ENCODE measurements at regions not wholly inside any gene's neighbourhood (a gene's known extent, or its start where the extent isn't known, plus 50 kb on each side); places are given as distances from the start of the nearest gene placed in this dataset.

- TF ChIP-seq Cebpa-rat (IDR thresholded peaks at IDR 0.05) = no peak
- Histone ChIP-seq H3K4me1 (peaks cover 0 to 60% (median 4%) of the 10 kb centered on the region in 10 experiments; a peak in 9 of 20 replicates), H4K20me1 (no peaks in the 10 kb centered on the region), H3K36me3 (no peaks in the 10 kb centered on the region; a peak in 1 of 22 replicates), H3K27me3 (no peaks in the 10 kb centered on the region), H3K9me3 (replicated peaks in 1 of 11) (peaks cover 0 to 35% (median 28%) of the 10 kb centered on the region in 11 experiments; a peak in 20 of 22 replicates), H3K4me2 (peak overlapping the region in 5 of 11 experiments; percentile 4 to 72 (median 62); a peak in 10 of 22 replicates), H3K9ac (no peak overlapping the region), H3K4me3 (no peak overlapping the region), H3K27ac (peak overlapping the region in 5 of 11 experiments; percentile 9 to 70 (median 52); a peak in 9 of 22 replicates)
These were observed 223.5 kb upstream of the PROK2 start for GRCh38 chr3:72008226-72008996.

- TF ChIP-seq Cebpa-rat (IDR thresholded peaks at IDR 0.05) = no peak
- H3K27ac ChIP-seq = no peak overlapping the region
These were observed 221.9 kb upstream of the PROK2 start for GRCh38 chr3:72006631-72007556.

GRCh38 chr3:72004749-72005292 is 219.9 kb upstream of the PROK2 start:
- no peak overlapping the region for H3K4me3 ChIP-seq
- H3K9ac ChIP-seq = no peak overlapping the region
- H3K27ac ChIP-seq = no peak overlapping the region
- no peak for TF ChIP-seq Cebpa-rat (IDR thresholded peaks at IDR 0.05)
- H3K4me1 ChIP-seq = peaks cover 0 to 37% (median 4%) of the 10 kb centered on the region in 10 experiments; a peak in 9 of 20 replicates
- peak overlapping the region in 2 of 11 experiments; percentile 6 to 34; a peak in 2 of 22 replicates for H3K4me2 ChIP-seq
- H3K27me3 ChIP-seq = no peaks in the 10 kb centered on the region
- H3K9me3 ChIP-seq (replicated peaks in 1 of 11) = peaks cover 0 to 35% (median 28%) of the 10 kb centered on the region in 11 experiments; a peak in 20 of 22 replicates
- H4K20me1 ChIP-seq = no peaks in the 10 kb centered on the region
- H3K36me3 ChIP-seq = no peaks in the 10 kb centered on the region; a peak in 1 of 22 replicates

More at GRCh38 chr3:72006631-72007556, 221.9 kb upstream of the PROK2 start:
- peaks cover 0 to 55% (median 4%) of the 10 kb centered on the region in 10 experiments; a peak in 9 of 20 replicates for H3K4me1 ChIP-seq
- H3K4me2 ChIP-seq = no peak overlapping the region
- no peak overlapping the region for H3K4me3 ChIP-seq
- H3K36me3 ChIP-seq = no peaks in the 10 kb centered on the region; a peak in 1 of 22 replicates
- no peaks in the 10 kb centered on the region for H4K20me1 ChIP-seq
- no peak overlapping the region for H3K9ac ChIP-seq
- no peaks in the 10 kb centered on the region for H3K27me3 ChIP-seq
- H3K9me3 ChIP-seq (replicated peaks in 1 of 11) = peaks cover 0 to 35% (median 28%) of the 10 kb centered on the region in 11 experiments; a peak in 20 of 22 replicates

- no peaks in the 10 kb centered on the region for H4K20me1 ChIP-seq
- H3K27me3 ChIP-seq = no peaks in the 10 kb centered on the region
- H3K36me3 ChIP-seq = no peaks in the 10 kb centered on the region; a peak in 1 of 22 replicates
- H3K4me3 ChIP-seq = no peak overlapping the region
- 0 out of 22 replicates have a peak overlapping the region, but pooled peaks of 1 of the 11 experiments have one; percentile 34 for H3K4me2 ChIP-seq
- H3K27ac ChIP-seq = no peak overlapping the region
- peaks cover 0 to 28% (median 4%) of the 10 kb centered on the region in 10 experiments; a peak in 9 of 20 replicates for H3K4me1 ChIP-seq
- no peak overlapping the region for H3K9ac ChIP-seq
- peaks cover 0 to 35% (median 28%) of the 10 kb centered on the region in 11 experiments; a peak in 20 of 22 replicates for H3K9me3 ChIP-seq (replicated peaks in 1 of 11)
- TF ChIP-seq Cebpa-rat (IDR thresholded peaks at IDR 0.05) = no peak
These were observed 219.0 kb upstream of the PROK2 start for GRCh38 chr3:72003936-72004335.

GRCh38 chr3:72001758-72002157 is 216.8 kb upstream of the PROK2 start:
- H3K9ac ChIP-seq = no peak overlapping the region
- no peak overlapping the region for H3K27ac ChIP-seq
- TF ChIP-seq Cebpa-rat (IDR thresholded peaks at IDR 0.05) = no peak
- no peak overlapping the region for H3K4me2 ChIP-seq
- peaks cover 0 to 19% (median 15%) of the 10 kb centered on the region in 11 experiments; a peak in 20 of 22 replicates for H3K9me3 ChIP-seq (replicated peaks in 1 of 11)
- no peaks in the 10 kb centered on the region; a peak in 1 of 22 replicates for H3K36me3 ChIP-seq
- no peaks in the 10 kb centered on the region for H4K20me1 ChIP-seq
- H3K4me3 ChIP-seq = no peak overlapping the region
- H3K27me3 ChIP-seq = no peaks in the 10 kb centered on the region
- peaks cover 0 to 24% (median 8%) of the 10 kb centered on the region in 10 experiments; a peak in 13 of 20 replicates for H3K4me1 ChIP-seq

GRCh38 chr3:71998995-71999673 is 214.2 kb upstream of the PROK2 start:
- no peak for TF ChIP-seq Cebpa-rat (IDR thresholded peaks at IDR 0.05)
- Histone ChIP-seq H3K4me1 (peaks cover 5 to 31% (median 24%) of the 10 kb centered on the region in 10 experiments), H3K27me3 (no peaks in the 10 kb centered on the region), H3K9ac (no peak overlapping the region), H3K27ac (no peak overlapping the region), H3K4me2 (no peak overlapping the region), H3K9me3 (replicated peaks in 1 of 11) (peaks cover 0 to 6% (median 0%) of the 10 kb centered on the region in 11 experiments; a peak in 6 of 22 replicates), H3K4me3 (no peak overlapping the region), H3K36me3 (no peaks in the 10 kb centered on the region), H4K20me1 (no peaks in the 10 kb centered on the region)

GRCh38 chr3:71997066-71997653 is 212.2 kb upstream of the PROK2 start:
- Histone ChIP-seq H3K27ac (no peak overlapping the region), H3K4me2 (peak overlapping the region in 9 of 11 experiments; percentile 2 to 38 (median 19); a peak in 10 of 22 replicates), H3K9ac (no peak overlapping the region), H4K20me1 (no peaks in the 10 kb centered on the region), H3K27me3 (no peaks in the 10 kb centered on the region), H3K36me3 (no peaks in the 10 kb centered on the region), H3K4me1 (peaks cover 10 to 49% (median 36%) of the 10 kb centered on the region in 10 experiments), H3K9me3 (replicated peaks in 1 of 11) (peaks cover 0 to 18% (median 5%) of the 10 kb centered on the region in 11 experiments; a peak in 9 of 22 replicates), H3K4me3 (no peak overlapping the region)
- TF ChIP-seq Cebpa-rat (IDR thresholded peaks at IDR 0.05) = no peak

All from BLaER1 treated with 17β-estradiol and CSF1 and Interleukin-3, amounts not matched to agents 10 nM and 100 nM (cell line).